GM12874 (cell line): ENCODE measurements at regions not wholly inside any gene's neighbourhood (a gene's known extent, or its start where the extent isn't known, plus 50 kb on each side); places are given as distances from the start of the nearest gene placed in this dataset.

ENCODE experiments used
- CTCF ChIP-seq: IDR thresholded peaks from 2 replicates; pipeline ENCODE4 v1.5.1; 2011; ENCODE audit warnings: low read depth, mild to moderate bottlenecking, control low read depth, low read length, moderate library complexity; ENCODE audit not compliant: insufficient read depth

GRCh38 chr6:66048684-66049474 lies 341.9 kb upstream of the EYS start:
- TF ChIP-seq CTCF: no peak

- no peak for TF ChIP-seq CTCF
Measured at GRCh38 chr6:66032626-66033025, 325.6 kb upstream of the EYS start.

- no peak for TF ChIP-seq CTCF
Measured at GRCh38 chr6:66029391-66029790, 322.4 kb upstream of the EYS start.

- no peak for TF ChIP-seq CTCF
Measured at GRCh38 chr6:65999288-65999791, 292.3 kb upstream of the EYS start.

- no peak for TF ChIP-seq CTCF
Measured at GRCh38 chr6:65998544-65998943, 291.5 kb upstream of the EYS start.

- no peak for TF ChIP-seq CTCF
Measured at GRCh38 chr6:65997539-65997938, 290.5 kb upstream of the EYS start.

- no peak for TF ChIP-seq CTCF
Measured at GRCh38 chr6:65996096-65996495, 289.1 kb upstream of the EYS start.
